ENCODE measurements at regions not wholly inside any gene's neighbourhood (a gene's known extent, or its start where the extent isn't known, plus 50 kb on each side); places are given as distances from the start of the nearest gene placed in this dataset.

GRCh38 chr6:100232781-100233573 is 231.7 kb downstream of the SIM1 start:
- no peaks in the 10 kb centered on the region for H3K9me3 ChIP-seq
- H3K36me3 ChIP-seq = no peaks in the 10 kb centered on the region
- H3K27ac ChIP-seq = no peak overlapping the region
- TF ChIP-seq EP300 (IDR thresholded peaks at IDR 0.05) = no peak
- no peak for TF ChIP-seq CTCF (IDR thresholded peaks at IDR 0.05)
- no peak for TF ChIP-seq POLR2AphosphoS5 (IDR thresholded peaks at IDR 0.05)
- TF ChIP-seq POLR2A (IDR thresholded peaks at IDR 0.05) = no peak
- intact Hi-C loops (cut with DNase I) = no loop called here
- H3K4me1 ChIP-seq = peaks cover 0 to 5% (median 0%) of the 10 kb centered on the region in 4 donors
- no peak for DNase-seq
- H3K27me3 ChIP-seq = no peaks in the 10 kb centered on the region
- H3K4me3 ChIP-seq = no peak overlapping the region
- WGBS, 2 donors = 58 to 73% methylated on average over 5 of the region's 5 CpGs

GRCh38 chr6:100230953-100231316 is 233.8 kb downstream of the SIM1 start:
- intact Hi-C loops (cut with DNase I) = no loop called here
- H3K4me3 ChIP-seq = no peak overlapping the region
- no peak for DNase-seq
- no peaks in the 10 kb centered on the region for H3K9me3 ChIP-seq
- H3K36me3 ChIP-seq = no peaks in the 10 kb centered on the region
- peaks cover 0 to 5% (median 0%) of the 10 kb centered on the region in 4 donors for H3K4me1 ChIP-seq
- 76 to 88% methylated on average over 1 of the region's 1 CpG for WGBS, 2 donors
- no peaks in the 10 kb centered on the region for H3K27me3 ChIP-seq
- H3K27ac ChIP-seq = no peak overlapping the region
- TF ChIP-seq EP300 (IDR thresholded peaks at IDR 0.05) (no peak), POLR2AphosphoS5 (IDR thresholded peaks at IDR 0.05) (no peak), CTCF (IDR thresholded peaks at IDR 0.05) (no peak), POLR2A (IDR thresholded peaks at IDR 0.05) (no peak)

GRCh38 chr6:100230115-100230952 is 234.4 kb downstream of the SIM1 start:
- no peaks in the 10 kb centered on the region for H3K9me3 ChIP-seq
- H3K27ac ChIP-seq = no peak overlapping the region
- DNase-seq = no peak
- TF ChIP-seq EP300 (IDR thresholded peaks at IDR 0.05) = no peak
- no peak for TF ChIP-seq CTCF (IDR thresholded peaks at IDR 0.05)
- no peak for TF ChIP-seq POLR2AphosphoS5 (IDR thresholded peaks at IDR 0.05)
- TF ChIP-seq POLR2A (IDR thresholded peaks at IDR 0.05) = no peak
- intact Hi-C loops (cut with DNase I) = no loop called here
- H3K36me3 ChIP-seq = no peaks in the 10 kb centered on the region
- H3K4me3 ChIP-seq = no peak overlapping the region
- peaks cover 0 to 5% (median 0%) of the 10 kb centered on the region in 4 donors for H3K4me1 ChIP-seq
- 80 to 83% methylated on average over 6 of the region's 6 CpGs for WGBS, 2 donors
- no peaks in the 10 kb centered on the region for H3K27me3 ChIP-seq

GRCh38 chr6:100229512-100229911 is 235.2 kb downstream of the SIM1 start:
- no peak overlapping the region for H3K27ac ChIP-seq
- H3K4me1 ChIP-seq = peaks cover 0 to 5% (median 0%) of the 10 kb centered on the region in 4 donors
- H3K27me3 ChIP-seq = no peaks in the 10 kb centered on the region
- WGBS, 2 donors = 76 to 78% methylated on average over 5 of the region's 5 CpGs
- peak overlapping the region in 3 of 4 donors; percentile 39 to 48 (median 44) for H3K4me3 ChIP-seq
- DNase-seq = no peak
- H3K36me3 ChIP-seq = no peaks in the 10 kb centered on the region
- intact Hi-C loops (cut with DNase I) = no loop called here
- TF ChIP-seq POLR2A (IDR thresholded peaks at IDR 0.05) = no peak
- TF ChIP-seq EP300 (IDR thresholded peaks at IDR 0.05) = no peak
- no peak for TF ChIP-seq POLR2AphosphoS5 (IDR thresholded peaks at IDR 0.05)
- TF ChIP-seq CTCF (IDR thresholded peaks at IDR 0.05) = no peak
- H3K9me3 ChIP-seq = no peaks in the 10 kb centered on the region
